ENCODE measurements at regions not wholly inside any gene's neighbourhood (a gene's known extent, or its start where the extent isn't known, plus 50 kb on each side); places are given as distances from the start of the nearest gene placed in this dataset.

- H3K27ac ChIP-seq (ENCODE audit: low read depth, low read length) = no peak overlapping the region
- no peaks in the 10 kb centered on the region for H3K4me1 ChIP-seq (ENCODE audit: insufficient read depth, low read length)
- H3K36me3 ChIP-seq (ENCODE audit: insufficient read depth, low read length) = no peaks in the 10 kb centered on the region
- no peaks in the 10 kb centered on the region for H4K20me1 ChIP-seq (ENCODE audit: insufficient read depth, low read length)
- H3K4me2 ChIP-seq (ENCODE audit: insufficient read depth, low read length) = no peak overlapping the region
- peaks cover 2% of the 10 kb centered on the region for H3K9me3 ChIP-seq (ENCODE audit: low read depth, low read length)
- no peaks in the 10 kb centered on the region for H3K79me2 ChIP-seq (ENCODE audit: insufficient read depth, low read length)
- TF ChIP-seq, protein P1, sequence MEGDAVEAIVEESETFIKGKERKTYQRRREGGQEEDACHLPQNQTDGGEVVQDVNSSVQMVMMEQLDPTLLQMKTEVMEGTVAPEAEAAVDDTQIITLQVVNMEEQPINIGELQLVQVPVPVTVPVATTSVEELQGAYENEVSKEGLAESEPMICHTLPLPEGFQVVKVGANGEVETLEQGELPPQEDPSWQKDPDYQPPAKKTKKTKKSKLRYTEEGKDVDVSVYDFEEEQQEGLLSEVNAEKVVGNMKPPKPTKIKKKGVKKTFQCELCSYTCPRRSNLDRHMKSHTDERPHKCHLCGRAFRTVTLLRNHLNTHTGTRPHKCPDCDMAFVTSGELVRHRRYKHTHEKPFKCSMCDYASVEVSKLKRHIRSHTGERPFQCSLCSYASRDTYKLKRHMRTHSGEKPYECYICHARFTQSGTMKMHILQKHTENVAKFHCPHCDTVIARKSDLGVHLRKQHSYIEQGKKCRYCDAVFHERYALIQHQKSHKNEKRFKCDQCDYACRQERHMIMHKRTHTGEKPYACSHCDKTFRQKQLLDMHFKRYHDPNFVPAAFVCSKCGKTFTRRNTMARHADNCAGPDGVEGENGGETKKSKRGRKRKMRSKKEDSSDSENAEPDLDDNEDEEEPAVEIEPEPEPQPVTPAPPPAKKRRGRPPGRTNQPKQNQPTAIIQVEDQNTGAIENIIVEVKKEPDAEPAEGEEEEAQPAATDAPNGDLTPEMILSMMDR (IDR thresholded peaks at IDR 0.05; ENCODE audit: extremely low read depth, low read depth, low read length) = no peak
- DNase-seq (ENCODE audit: insufficient read length, low spot score, missing footprints) = no peak
- H2AFZ ChIP-seq (ENCODE audit: low read length) = no peak overlapping the region
- no peak overlapping the region for H3K4me3 ChIP-seq (ENCODE audit: insufficient read depth, low read length)
- H3K27me3 ChIP-seq (ENCODE audit: insufficient read depth, low read length) = no peaks in the 10 kb centered on the region
These were observed 1222.3 kb upstream of the SLC10A2 start for GRCh38 chr13:104288496-104288895.

DNA sequence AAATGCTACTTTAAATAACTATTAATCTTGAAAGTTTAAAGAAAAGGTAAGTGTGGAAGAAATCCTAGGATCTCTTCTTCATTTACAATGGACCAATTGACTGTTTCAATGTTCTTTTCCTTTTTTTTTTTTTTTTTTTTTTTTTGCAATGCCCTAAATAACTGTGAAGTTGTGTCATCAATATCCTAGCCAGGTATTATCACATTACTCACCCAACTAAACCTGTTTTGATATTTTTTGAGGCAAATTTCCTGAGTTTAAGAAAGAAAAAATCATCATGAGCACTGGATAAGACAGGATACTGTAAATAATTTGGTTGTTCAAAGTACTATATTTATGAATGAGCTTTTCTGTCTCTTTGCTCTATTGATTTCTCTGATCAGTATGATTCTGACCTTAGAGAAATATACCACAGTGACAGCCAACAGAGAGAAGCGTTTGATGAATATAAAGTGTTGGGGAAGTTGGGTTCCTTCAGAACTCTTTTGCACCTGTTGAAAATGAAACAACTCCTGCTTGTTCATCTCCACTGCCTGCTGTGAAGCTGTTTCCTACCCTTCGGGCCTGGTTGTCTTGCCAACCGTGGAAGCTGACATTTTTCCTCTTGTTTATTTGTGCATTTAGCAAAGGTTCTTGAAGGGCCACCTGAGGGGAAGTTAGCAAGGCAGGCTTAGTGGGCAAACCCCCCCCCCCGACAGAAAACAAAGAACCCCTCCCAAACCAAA, 1220.5 kb upstream of the SLC10A2 start:
- H3K27ac ChIP-seq (ENCODE audit: low read depth, low read length) = no peak overlapping the region
- H3K9me3 ChIP-seq (ENCODE audit: low read depth, low read length) = peaks cover 2% of the 10 kb centered on the region
- no peaks in the 10 kb centered on the region for H3K27me3 ChIP-seq (ENCODE audit: insufficient read depth, low read length)
- H4K20me1 ChIP-seq (ENCODE audit: insufficient read depth, low read length) = no peaks in the 10 kb centered on the region
- no peaks in the 10 kb centered on the region for H3K79me2 ChIP-seq (ENCODE audit: insufficient read depth, low read length)
- H2AFZ ChIP-seq (ENCODE audit: low read length) = no peak overlapping the region
- H3K4me2 ChIP-seq (ENCODE audit: insufficient read depth, low read length) = no peak overlapping the region
- TF ChIP-seq, protein P1 (IDR thresholded peaks at IDR 0.05; ENCODE audit: extremely low read depth, low read depth, low read length) = no peak
- no peaks in the 10 kb centered on the region for H3K36me3 ChIP-seq (ENCODE audit: insufficient read depth, low read length)
- no peak overlapping the region for H3K4me3 ChIP-seq (ENCODE audit: insufficient read depth, low read length)
- no peak for DNase-seq (ENCODE audit: insufficient read length, low spot score, missing footprints)
- H3K4me1 ChIP-seq (ENCODE audit: insufficient read depth, low read length) = no peaks in the 10 kb centered on the region

- no peak for DNase-seq (ENCODE audit: insufficient read length, low spot score, missing footprints)
- Histone ChIP-seq H3K9me3 (ENCODE audit: low read depth, low read length) (no peaks in the 10 kb centered on the region), H3K4me2 (ENCODE audit: insufficient read depth, low read length) (no peak overlapping the region), H3K36me3 (ENCODE audit: insufficient read depth, low read length) (no peaks in the 10 kb centered on the region), H3K4me1 (ENCODE audit: insufficient read depth, low read length) (no peaks in the 10 kb centered on the region), H3K79me2 (ENCODE audit: insufficient read depth, low read length) (no peaks in the 10 kb centered on the region), H2AFZ (ENCODE audit: low read length) (no peak overlapping the region), H4K20me1 (ENCODE audit: insufficient read depth, low read length) (no peaks in the 10 kb centered on the region), H3K27ac (ENCODE audit: low read depth, low read length) (no peak overlapping the region), H3K4me3 (ENCODE audit: insufficient read depth, low read length) (no peak overlapping the region), H3K27me3 (ENCODE audit: insufficient read depth, low read length) (no peaks in the 10 kb centered on the region)
- TF ChIP-seq, protein P1 (IDR thresholded peaks at IDR 0.05; ENCODE audit: extremely low read depth, low read depth, low read length) = no peak
These were observed 1215.7 kb upstream of the SLC10A2 start for GRCh38 chr13:104281910-104282309.

GRCh38 chr13:104270731-104271130, 1204.5 kb upstream of the SLC10A2 start:
- no peak for DNase-seq (ENCODE audit: insufficient read length, low spot score, missing footprints)
- Histone ChIP-seq H3K9me3 (ENCODE audit: low read depth, low read length) (no peaks in the 10 kb centered on the region), H3K4me3 (ENCODE audit: insufficient read depth, low read length) (no peak overlapping the region), H4K20me1 (ENCODE audit: insufficient read depth, low read length) (no peaks in the 10 kb centered on the region), H3K27ac (ENCODE audit: low read depth, low read length) (no peak overlapping the region), H3K79me2 (ENCODE audit: insufficient read depth, low read length) (no peaks in the 10 kb centered on the region), H2AFZ (ENCODE audit: low read length) (no peak overlapping the region), H3K4me2 (ENCODE audit: insufficient read depth, low read length) (no peak overlapping the region), H3K27me3 (ENCODE audit: insufficient read depth, low read length) (no peaks in the 10 kb centered on the region), H3K36me3 (ENCODE audit: insufficient read depth, low read length) (no peaks in the 10 kb centered on the region), H3K4me1 (ENCODE audit: insufficient read depth, low read length) (no peaks in the 10 kb centered on the region)
- TF ChIP-seq, protein P1 (IDR thresholded peaks at IDR 0.05; ENCODE audit: extremely low read depth, low read depth, low read length) = no peak

Measured in osteoblast (primary cell).